SJCRH30 (cell line): ENCODE measurements at regions not wholly inside any gene's neighbourhood (a gene's known extent, or its start where the extent isn't known, plus 50 kb on each side); places are given as distances from the start of the nearest gene placed in this dataset.
"Not testable (repeated sequence)": the region's sequence is repeated elsewhere in the genome, so short reads cannot be mapped to it uniquely, and the experiment has no call there.

Experiments
- DNase-seq, 2 experiments: peaks; one replicate each; pipeline ENCODE4 v3.0.0-alpha.2; 2015 to 2020
- H3K27ac ChIP-seq: fragments of 250-450 bp; sonication (Bioruptor Pico); 2 replicates; pipeline ENCODE4 v1.5.1; 2020; ENCODE audit warnings: mild to moderate bottlenecking, moderate library complexity
- H3K27me3 ChIP-seq: fragments of 250-450 bp; sonication (Bioruptor Pico); 2 replicates; pipeline ENCODE4 v1.5.1; 2020; ENCODE audit warnings: mild to moderate bottlenecking, moderate library complexity
- H3K36me3 ChIP-seq: fragments of 250-450 bp; sonication (Bioruptor Pico); 2 replicates; pipeline ENCODE4 v1.5.1; 2020; ENCODE audit warnings: mild to moderate bottlenecking, moderate library complexity
- H3K4me1 ChIP-seq: fragments of 250-450 bp; sonication (Bioruptor Pico); 2 replicates; pipeline ENCODE4 v1.5.1; 2020; ENCODE audit warnings: mild to moderate bottlenecking, moderate library complexity
- H3K4me3 ChIP-seq: fragments of 250-450 bp; sonication (Bioruptor Pico); 2 replicates; pipeline ENCODE4 v1.5.1; 2020; ENCODE audit warnings: mild to moderate bottlenecking, moderate library complexity
- H3K9me3 ChIP-seq: fragments of 250-450 bp; sonication (Bioruptor Pico); replicated peaks from 2 replicates; pipeline ENCODE4 v1.5.1; 2020; ENCODE audit warnings: mild to moderate bottlenecking, moderate library complexity

DNA sequence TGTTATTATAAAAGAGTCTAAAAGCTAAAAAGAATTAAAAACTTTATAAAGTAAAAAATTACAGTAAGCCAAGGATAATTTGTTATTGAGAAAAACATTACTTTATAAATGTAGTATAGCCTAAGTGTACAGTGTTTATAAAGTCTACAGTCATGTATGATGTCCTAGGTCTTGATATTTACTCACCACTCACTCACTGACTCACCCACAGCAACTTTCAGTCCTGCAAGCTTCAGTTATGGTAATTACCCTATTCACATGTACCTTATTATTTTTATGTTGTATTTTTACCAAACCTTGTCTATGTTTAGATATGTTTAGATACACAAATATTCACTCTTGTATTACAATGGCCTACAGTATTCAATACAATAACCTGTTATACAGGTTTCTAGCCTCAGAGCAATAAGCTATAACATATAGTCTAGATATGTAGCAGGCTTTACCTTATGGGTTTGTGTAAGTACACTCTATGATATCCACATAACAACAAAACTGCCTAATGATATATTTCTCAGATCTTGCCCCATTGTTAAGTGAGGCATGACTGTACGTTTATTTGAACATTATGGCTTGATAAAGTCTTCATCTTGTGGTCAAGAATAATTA is 113.7 kb upstream of the KITLG start:
- no peak overlapping the region for H3K4me3 ChIP-seq
- no peak for DNase-seq
- no peaks in the 10 kb centered on the region for H3K9me3 ChIP-seq
- H3K27me3 ChIP-seq = no peaks in the 10 kb centered on the region
- H3K36me3 ChIP-seq = no peaks in the 10 kb centered on the region
- no peaks in the 10 kb centered on the region for H3K4me1 ChIP-seq
- no peak overlapping the region for H3K27ac ChIP-seq

DNA sequence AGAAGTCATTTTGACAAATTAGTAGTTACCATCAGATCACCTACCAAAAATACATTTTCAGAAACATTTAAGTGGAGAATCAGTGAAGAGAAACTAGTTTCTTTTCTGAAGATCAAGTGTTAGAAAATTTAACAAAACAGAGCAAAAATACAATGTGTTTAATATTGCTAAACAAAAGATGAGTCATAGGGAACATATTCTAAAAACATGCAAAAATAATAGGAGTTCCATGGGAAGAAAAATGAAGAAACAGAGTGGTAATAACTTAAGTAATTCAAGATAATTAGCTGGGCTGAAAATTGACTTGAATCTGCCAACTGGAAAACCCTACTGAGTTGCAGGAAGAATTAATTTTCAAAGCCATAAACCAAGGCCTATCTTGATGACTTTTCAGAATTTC is 111.5 kb upstream of the KITLG start:
- no peaks in the 10 kb centered on the region for H3K9me3 ChIP-seq
- no peaks in the 10 kb centered on the region for H3K36me3 ChIP-seq
- no peaks in the 10 kb centered on the region for H3K27me3 ChIP-seq
- no peaks in the 10 kb centered on the region for H3K4me1 ChIP-seq
- no peak overlapping the region for H3K27ac ChIP-seq
- DNase-seq = no peak
- no peak overlapping the region for H3K4me3 ChIP-seq

DNA sequence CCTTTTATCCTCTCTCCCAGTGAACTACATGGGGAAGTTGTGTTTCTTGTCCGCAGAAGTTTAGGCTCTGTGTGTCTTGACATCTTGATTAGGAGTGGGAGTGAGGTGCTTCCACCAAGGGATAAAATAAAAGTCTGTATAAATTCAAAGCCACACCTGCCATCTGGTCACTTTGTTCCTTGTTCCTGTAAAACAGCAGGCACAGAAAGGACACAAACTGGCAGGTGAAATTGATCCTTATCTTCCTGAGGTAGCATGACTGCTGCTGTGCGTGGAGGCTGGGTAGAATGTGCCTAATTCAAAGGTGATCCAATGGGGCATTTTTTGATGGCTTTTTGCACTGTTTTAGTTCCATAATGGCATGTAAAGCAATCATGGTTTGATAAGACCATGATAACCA is 104.3 kb upstream of the KITLG start:
- Histone ChIP-seq H3K27ac (no peak overlapping the region), H3K4me3 (no peak overlapping the region), H3K27me3 (no peaks in the 10 kb centered on the region), H3K36me3 (no peaks in the 10 kb centered on the region), H3K4me1 (no peaks in the 10 kb centered on the region), H3K9me3 (no peaks in the 10 kb centered on the region)
- no peak for DNase-seq

DNA sequence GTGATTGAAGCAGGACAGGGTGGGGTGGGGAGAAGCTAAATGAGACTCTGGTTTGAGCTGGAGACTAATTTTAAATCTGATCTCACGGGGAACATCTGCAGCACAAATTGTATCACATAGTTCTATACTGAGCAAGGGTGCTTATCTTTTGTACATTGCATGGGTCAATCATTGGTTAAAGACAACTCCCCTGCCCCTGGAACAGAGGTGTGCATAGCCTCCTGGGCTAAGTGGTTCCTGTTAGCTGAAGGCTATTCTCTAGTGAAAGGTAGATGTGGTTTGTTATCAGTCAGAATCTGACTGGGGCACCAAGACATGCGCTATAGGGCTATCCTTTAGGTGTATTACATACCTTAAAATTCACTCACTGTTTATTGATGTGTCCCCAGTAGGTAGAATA is 103.9 kb upstream of the KITLG start:
- Histone ChIP-seq H3K27me3 (no peaks in the 10 kb centered on the region), H3K4me1 (no peaks in the 10 kb centered on the region), H3K9me3 (no peaks in the 10 kb centered on the region), H3K27ac (no peak overlapping the region), H3K36me3 (no peaks in the 10 kb centered on the region), H3K4me3 (no peak overlapping the region)
- no peak for DNase-seq

DNA sequence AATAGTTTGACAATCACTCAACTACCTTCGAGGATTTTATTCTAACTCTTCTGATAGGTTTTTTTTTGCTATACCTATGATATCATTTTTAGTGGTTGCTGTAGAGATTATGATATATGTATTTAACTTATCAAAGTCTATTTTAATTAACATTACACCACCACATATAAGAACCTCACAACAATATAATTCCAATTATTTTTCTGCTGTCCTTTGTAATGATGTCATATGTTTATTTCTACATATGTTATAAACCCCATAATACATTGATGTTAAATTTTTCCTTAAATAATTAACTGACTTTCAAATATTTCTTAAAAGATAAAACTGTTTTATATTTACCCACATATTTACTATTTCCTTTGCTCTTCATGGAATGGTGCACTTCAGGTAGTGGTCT is 103.4 kb upstream of the KITLG start:
- H3K36me3 ChIP-seq = no peaks in the 10 kb centered on the region
- no peaks in the 10 kb centered on the region for H3K4me1 ChIP-seq
- no peak for DNase-seq
- no peaks in the 10 kb centered on the region for H3K27me3 ChIP-seq
- no peak overlapping the region for H3K4me3 ChIP-seq
- H3K27ac ChIP-seq = no peak overlapping the region
- H3K9me3 ChIP-seq = no peaks in the 10 kb centered on the region

DNA sequence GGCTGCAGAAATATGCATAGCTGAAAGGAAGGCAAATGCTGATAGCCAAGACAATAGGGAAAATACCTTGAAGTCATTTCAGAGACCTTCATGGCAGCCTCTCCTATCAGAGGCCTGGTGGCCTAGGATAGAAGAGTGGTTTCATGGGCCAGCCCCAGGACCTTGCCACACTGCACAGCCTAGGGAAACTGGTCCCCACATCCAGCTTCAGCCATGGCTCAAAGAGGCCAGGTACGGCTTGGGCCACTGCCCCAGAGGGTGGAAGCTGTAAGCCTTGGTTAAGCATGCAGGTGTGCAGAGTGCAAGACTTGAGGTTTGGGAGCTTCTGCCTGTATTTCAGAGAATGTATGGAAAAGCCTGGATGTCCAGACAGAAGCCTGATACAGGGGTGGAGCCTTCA is 101.0 kb upstream of the KITLG start:
- no peak for DNase-seq
- no peak overlapping the region for H3K4me3 ChIP-seq
- no peaks in the 10 kb centered on the region for H3K27me3 ChIP-seq
- H3K9me3 ChIP-seq = no peaks in the 10 kb centered on the region
- no peak overlapping the region for H3K27ac ChIP-seq
- H3K4me1 ChIP-seq = no peaks in the 10 kb centered on the region
- no peaks in the 10 kb centered on the region for H3K36me3 ChIP-seq

DNA sequence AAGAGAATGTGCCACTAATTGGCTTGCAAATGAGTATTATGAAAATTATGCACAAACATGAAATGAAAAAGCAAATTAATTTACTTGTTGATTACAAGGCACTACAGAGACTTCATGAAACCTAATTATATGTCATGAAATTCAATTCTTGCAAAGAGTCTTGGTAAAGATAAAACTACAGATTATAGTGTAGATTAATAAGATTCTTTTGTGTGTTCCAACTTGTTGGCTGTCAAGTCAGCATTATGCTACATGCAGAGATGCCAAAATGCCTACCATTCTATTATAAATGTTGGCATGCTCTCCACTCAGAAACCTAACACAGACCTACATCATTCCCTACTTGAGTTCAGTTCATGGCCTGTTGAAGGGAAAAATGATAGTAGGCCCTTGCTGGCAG is 97.2 kb upstream of the KITLG start:
- Histone ChIP-seq H3K27ac (no peak overlapping the region), H3K27me3 (no peaks in the 10 kb centered on the region), H3K4me3 (no peak overlapping the region), H3K36me3 (no peaks in the 10 kb centered on the region), H3K4me1 (no peaks in the 10 kb centered on the region), H3K9me3 (no peaks in the 10 kb centered on the region)
- no peak for DNase-seq

DNA sequence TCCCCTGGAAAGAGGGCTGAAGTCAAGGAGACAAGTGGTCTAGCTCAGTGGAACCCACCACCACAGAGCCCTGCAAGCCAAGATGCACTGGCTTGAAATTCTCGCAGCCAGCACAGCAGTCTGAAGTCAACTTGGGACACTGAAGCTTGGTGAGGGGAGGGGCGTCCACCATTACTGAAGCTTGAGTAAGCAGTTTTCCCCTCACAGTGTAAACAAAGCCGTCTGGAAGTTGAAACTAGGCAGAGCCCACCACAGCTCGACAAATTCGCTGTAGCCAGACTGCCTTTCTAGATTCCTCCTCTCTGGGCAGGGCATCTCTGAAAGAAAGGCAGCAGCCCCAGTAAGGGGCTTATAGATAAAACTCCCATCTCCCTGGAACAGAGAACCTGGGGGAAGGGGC is 87.3 kb upstream of the KITLG start:
- not testable (repeated sequence) for H3K36me3 ChIP-seq, DNase-seq, H3K4me1 ChIP-seq, H3K27me3 ChIP-seq, H3K9me3 ChIP-seq, H3K27ac ChIP-seq
- peak overlapping the region; percentile 14; the same call in 1 of the 2 replicates for H3K4me3 ChIP-seq

DNA sequence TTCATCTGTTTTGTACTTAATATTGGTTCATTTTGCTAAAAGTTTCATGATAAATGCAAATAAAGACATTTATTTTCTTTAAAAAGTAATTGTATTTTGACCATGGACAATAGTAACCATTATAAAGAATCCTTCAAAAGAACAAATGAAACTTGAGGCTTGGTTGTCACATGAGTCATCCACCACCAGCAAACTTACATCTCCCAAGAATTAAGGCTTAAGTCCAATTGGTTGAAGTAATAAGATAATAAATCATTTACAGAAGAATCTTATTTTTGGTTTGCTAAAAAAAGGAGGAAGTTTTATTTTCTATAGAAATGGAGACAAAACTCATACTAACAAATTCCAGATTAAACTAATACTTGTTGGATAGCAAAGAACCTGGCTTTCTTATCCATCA is 84.8 kb upstream of the KITLG start:
- Histone ChIP-seq H3K4me3 (no peak overlapping the region), H3K27ac (no peak overlapping the region), H3K36me3 (no peaks in the 10 kb centered on the region), H3K27me3 (no peaks in the 10 kb centered on the region), H3K9me3 (no peaks in the 10 kb centered on the region), H3K4me1 (no peaks in the 10 kb centered on the region)
- DNase-seq = no peak

DNA sequence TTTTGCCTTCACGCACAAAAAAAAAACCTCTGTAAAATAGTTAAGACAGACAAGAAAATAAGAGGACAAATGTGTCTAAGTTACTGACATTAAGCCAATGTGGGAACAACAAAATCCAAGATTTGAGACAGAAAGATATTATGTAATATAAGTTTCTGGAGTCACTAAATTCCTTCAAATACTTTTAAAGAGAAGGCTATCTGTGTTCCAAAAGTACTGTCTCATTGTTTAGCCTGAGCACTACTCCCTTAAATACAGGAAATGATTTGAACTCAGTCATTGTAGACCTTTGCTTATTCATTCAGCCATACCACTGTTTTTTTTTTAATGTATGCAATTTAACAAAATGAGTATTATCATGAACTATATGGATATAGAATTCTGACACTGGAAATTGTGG is 82.7 kb upstream of the KITLG start:
- Histone ChIP-seq H3K36me3 (no peaks in the 10 kb centered on the region), H3K27ac (no peak overlapping the region), H3K27me3 (no peaks in the 10 kb centered on the region), H3K9me3 (no peaks in the 10 kb centered on the region), H3K4me1 (no peaks in the 10 kb centered on the region), H3K4me3 (no peak overlapping the region)
- DNase-seq = no peak

DNA sequence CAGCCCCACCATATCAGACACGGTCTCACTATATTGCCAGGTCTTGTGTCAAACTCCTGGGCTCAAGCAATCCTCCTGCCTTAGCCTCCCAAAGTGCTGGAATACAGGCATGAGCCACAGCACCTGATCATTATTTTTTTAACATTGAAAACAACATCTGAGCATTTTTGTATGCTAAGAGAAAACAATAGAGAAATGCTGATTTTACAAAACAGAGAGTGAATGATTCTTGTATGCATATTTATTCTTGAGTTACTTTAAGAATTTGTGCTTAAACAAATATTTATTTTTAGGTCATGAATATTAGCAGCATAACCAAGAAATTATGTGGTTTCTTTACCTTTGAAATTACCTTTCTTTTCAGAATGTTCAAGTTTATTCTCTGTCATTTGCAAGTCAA is 81.8 kb upstream of the KITLG start:
- no peaks in the 10 kb centered on the region for H3K4me1 ChIP-seq
- H3K27me3 ChIP-seq = no peaks in the 10 kb centered on the region
- H3K4me3 ChIP-seq = no peak overlapping the region
- DNase-seq = no peak
- H3K36me3 ChIP-seq = no peaks in the 10 kb centered on the region
- H3K27ac ChIP-seq = no peak overlapping the region
- no peaks in the 10 kb centered on the region for H3K9me3 ChIP-seq

DNA sequence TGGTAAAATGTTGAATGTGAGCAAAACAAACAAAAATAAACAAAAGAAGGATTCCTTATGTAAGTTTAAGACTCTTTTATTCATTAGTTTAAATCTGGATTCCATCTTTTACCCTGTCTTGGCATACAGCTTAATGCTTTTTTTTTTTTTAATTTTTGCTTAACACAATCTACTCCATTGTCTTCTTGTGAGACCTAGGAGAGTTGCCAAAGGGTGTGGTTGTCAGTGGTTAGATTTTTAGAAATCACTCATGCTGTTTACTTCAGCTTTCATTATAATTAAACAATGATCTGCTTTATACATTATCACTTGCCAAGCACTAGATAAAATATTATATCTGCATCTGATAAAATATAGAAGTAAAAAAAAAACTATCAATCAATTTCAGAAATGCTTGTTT is 77.7 kb upstream of the KITLG start:
- Histone ChIP-seq H3K36me3 (no peaks in the 10 kb centered on the region), H3K27me3 (no peaks in the 10 kb centered on the region), H3K4me3 (no peak overlapping the region), H3K4me1 (no peaks in the 10 kb centered on the region), H3K27ac (no peak overlapping the region), H3K9me3 (no peaks in the 10 kb centered on the region)
- DNase-seq = no peak

DNA sequence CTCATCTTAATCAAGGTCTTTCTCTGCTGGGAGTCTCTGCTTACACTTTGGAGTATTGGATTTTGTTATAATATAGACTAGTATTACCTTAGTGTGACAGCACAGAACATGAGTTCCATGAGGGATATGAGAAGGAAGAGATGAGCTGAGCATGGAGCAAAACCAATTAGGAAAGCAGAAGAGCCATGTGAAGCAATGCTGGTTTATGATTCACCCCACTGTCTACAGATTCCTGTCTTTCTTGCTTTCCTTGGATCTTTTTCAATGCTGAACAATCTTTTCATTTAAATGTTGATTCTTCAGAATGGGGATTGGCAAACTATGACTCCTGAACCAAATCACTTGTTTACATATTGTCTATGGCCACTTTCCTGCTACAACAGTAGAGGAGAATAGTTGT is 70.4 kb upstream of the KITLG start:
- Histone ChIP-seq H3K36me3 (no peaks in the 10 kb centered on the region), H3K27ac (no peak overlapping the region), H3K4me1 (no peaks in the 10 kb centered on the region), H3K9me3 (no peaks in the 10 kb centered on the region), H3K4me3 (no peak overlapping the region), H3K27me3 (no peaks in the 10 kb centered on the region)
- no peak for DNase-seq

DNA sequence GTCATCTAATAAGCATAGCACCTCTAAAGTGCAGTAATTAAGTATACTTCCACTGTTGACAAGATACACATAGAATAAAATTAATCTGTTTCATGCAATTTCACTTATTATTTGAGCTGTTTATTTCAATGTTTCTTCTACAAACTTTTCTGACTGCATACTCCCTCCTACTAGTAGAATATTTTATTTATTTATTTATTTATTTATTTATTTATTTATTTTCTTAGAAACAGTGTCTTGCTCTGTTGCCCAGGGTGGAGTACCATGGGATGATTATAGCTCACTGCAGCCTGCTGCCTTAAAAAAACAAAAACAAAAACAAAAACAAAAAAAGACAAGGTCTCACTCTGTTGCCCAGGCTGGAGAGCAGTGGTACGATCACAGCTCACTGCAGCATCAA is 68.4 kb upstream of the KITLG start:
- H3K36me3 ChIP-seq = no peaks in the 10 kb centered on the region
- H3K27ac ChIP-seq = no peak overlapping the region
- H3K4me1 ChIP-seq = no peaks in the 10 kb centered on the region
- H3K9me3 ChIP-seq = no peaks in the 10 kb centered on the region
- H3K27me3 ChIP-seq = no peaks in the 10 kb centered on the region
- DNase-seq = no peak
- no peak overlapping the region for H3K4me3 ChIP-seq

DNA sequence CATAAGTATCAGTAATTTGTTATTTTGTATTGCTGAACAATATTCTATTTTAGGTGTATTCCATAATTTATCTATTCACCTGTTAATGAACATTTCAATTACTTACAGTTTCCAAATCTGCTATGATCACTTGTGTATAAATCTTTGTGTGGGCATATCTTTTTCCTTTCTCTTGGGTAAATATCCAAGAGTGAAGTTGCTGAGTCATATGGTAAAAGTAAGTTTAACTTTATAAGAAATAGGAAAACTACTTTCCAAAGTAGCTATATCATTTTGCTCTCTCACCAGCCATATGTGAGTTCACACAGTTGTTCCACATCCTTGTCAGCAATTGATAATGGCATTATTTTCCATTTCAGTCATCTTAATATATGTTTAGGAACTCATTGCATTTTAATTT is 66.6 kb upstream of the KITLG start:
- H3K4me1 ChIP-seq = no peaks in the 10 kb centered on the region
- no peak for DNase-seq

DNA sequence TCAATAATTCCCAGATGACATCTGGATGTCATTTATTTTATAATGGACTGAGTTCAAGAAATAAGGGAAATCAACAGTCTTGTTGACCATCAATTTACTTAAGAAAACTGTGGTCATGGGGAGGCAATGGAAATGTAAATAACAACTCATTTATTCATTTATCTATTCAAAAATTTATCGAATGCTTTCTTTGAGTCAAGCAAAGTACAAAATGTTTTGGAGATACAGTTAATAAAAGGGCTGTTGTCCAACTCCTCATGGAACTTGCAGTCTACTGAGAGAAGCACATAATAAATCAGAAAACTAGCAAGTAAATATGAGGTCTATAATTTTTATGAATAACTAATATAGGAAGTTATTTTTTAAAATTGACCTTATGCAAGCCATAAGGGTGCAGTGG is 65.5 kb upstream of the KITLG start:
- Histone ChIP-seq H3K27me3 (no peaks in the 10 kb centered on the region), H3K27ac (no peak overlapping the region), H3K36me3 (no peaks in the 10 kb centered on the region), H3K4me1 (no peaks in the 10 kb centered on the region), H3K4me3 (no peak overlapping the region), H3K9me3 (no peaks in the 10 kb centered on the region)
- DNase-seq = no peak

More for the DNA sequence above, 66.6 kb upstream of the KITLG start:
- H3K36me3 ChIP-seq = no peaks in the 10 kb centered on the region
- H3K4me3 ChIP-seq = no peak overlapping the region
- no peaks in the 10 kb centered on the region for H3K9me3 ChIP-seq
- no peaks in the 10 kb centered on the region for H3K27me3 ChIP-seq
- no peak overlapping the region for H3K27ac ChIP-seq
